ENCODE measurements at regions not wholly inside any gene's neighbourhood (a gene's known extent, or its start where the extent isn't known, plus 50 kb on each side); places are given as distances from the start of the nearest gene placed in this dataset.

GRCh38 chr6:163670336-163670735 is 255.8 kb downstream of the QKI start:
- no peak for TF ChIP-seq CTCF (IDR thresholded peaks at IDR 0.05; ENCODE audit: insufficient read depth, low read depth, low read length)
- TF ChIP-seq EZH2 (IDR thresholded peaks at IDR 0.05; ENCODE audit: insufficient read depth, low read length) = no peak
